Progenitor cell of endocrine pancreas (in vitro differentiated cells): ENCODE measurements at regions not wholly inside any gene's neighbourhood (a gene's known extent, or its start where the extent isn't known, plus 50 kb on each side); places are given as distances from the start of the nearest gene placed in this dataset.

ENCODE experiments used
- DNase-seq: peaks from one replicate; pipeline ENCODE4 v3.0.0; 2021; ENCODE audit warnings: low spot score; ENCODE audit not compliant: unreplicated experiment
- H3K27ac Mint-ChIP-seq: 2 replicates; pipeline ENCODE4 v1.8.0; 2021; ENCODE audit warnings: mild to moderate bottlenecking, moderate library complexity, mixed read lengths
- H3K27me3 Mint-ChIP-seq: 2 replicates; pipeline ENCODE4 v1.8.0; 2021; ENCODE audit warnings: mixed read lengths
- H3K36me3 Mint-ChIP-seq: 2 replicates; pipeline ENCODE4 v1.8.0; 2022; ENCODE audit warnings: mixed read lengths; ENCODE audit not compliant: insufficient read depth
- H3K4me1 Mint-ChIP-seq: 2 replicates; pipeline ENCODE4 v1.8.0; 2021; ENCODE audit warnings: low read depth, mixed read lengths
- H3K4me3 Mint-ChIP-seq: 2 replicates; pipeline ENCODE4 v1.8.0; 2021; ENCODE audit warnings: low read depth, mild to moderate bottlenecking, moderate library complexity, mixed read lengths
- H3K9me3 Mint-ChIP-seq: 2 replicates; pipeline ENCODE4 v1.8.0; 2021; ENCODE audit warnings: low read depth, mixed read lengths
- TF ChIP-seq, protein P1 (sequence below): fragments of 200-600 bp; sonication (generic); IDR thresholded peaks from one replicate; pipeline ENCODE4 v1.5.0; 2021; ENCODE audit warnings: antibody characterized with exemption, mild to moderate bottlenecking; ENCODE audit not compliant: unreplicated experiment

DNA sequence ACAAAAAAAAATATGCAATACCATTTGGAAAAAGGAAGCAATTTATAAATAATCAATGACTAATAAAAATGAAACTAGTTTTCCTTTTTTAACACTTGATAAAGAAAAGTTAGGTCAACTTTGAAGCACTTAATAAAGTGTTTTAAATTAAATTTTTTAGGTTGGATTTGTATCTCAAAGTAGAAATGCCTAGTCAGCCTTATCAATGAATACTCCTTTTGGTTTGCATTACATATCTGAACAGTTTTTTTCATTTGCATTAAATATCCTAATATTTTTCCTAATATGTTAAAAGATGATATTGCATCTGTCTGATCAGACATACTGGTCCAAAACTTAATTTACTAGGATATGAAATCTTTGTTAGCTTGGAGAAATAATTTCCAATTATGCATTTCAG, 155.8 kb upstream of the ZFP42 start:
- H3K4me3 Mint-ChIP-seq = no peak overlapping the region
- H3K4me1 Mint-ChIP-seq = peaks cover 4% of the 10 kb centered on the region
- no peak for DNase-seq
- H3K27me3 Mint-ChIP-seq = no peaks in the 10 kb centered on the region
- no peaks in the 10 kb centered on the region for H3K36me3 Mint-ChIP-seq
- H3K9me3 Mint-ChIP-seq = peaks cover 2% of the 10 kb centered on the region
- TF ChIP-seq, protein P1, sequence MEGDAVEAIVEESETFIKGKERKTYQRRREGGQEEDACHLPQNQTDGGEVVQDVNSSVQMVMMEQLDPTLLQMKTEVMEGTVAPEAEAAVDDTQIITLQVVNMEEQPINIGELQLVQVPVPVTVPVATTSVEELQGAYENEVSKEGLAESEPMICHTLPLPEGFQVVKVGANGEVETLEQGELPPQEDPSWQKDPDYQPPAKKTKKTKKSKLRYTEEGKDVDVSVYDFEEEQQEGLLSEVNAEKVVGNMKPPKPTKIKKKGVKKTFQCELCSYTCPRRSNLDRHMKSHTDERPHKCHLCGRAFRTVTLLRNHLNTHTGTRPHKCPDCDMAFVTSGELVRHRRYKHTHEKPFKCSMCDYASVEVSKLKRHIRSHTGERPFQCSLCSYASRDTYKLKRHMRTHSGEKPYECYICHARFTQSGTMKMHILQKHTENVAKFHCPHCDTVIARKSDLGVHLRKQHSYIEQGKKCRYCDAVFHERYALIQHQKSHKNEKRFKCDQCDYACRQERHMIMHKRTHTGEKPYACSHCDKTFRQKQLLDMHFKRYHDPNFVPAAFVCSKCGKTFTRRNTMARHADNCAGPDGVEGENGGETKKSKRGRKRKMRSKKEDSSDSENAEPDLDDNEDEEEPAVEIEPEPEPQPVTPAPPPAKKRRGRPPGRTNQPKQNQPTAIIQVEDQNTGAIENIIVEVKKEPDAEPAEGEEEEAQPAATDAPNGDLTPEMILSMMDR = no peak
- no peak overlapping the region for H3K27ac Mint-ChIP-seq

DNA sequence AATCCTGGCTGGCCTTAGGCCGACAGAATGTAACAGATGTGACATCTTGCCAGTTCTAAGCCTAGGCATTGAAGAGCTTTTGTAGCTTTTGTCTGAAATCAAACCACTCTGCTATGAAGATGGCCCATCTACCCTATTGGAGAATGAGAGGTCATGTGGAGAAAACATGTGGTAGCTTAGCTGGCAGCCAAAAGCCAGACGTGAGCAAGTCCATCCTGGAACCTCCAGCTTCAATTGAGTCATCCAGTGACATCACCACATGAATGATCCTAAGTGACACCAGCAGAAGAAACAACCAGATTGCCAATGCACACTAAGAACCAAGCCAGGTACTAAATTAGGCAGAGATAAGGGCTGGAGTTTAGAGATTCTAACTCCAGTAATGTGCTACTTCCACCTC, 154.8 kb upstream of the ZFP42 start:
- Mint-ChIP-seq H3K4me1 (peaks cover 4% of the 10 kb centered on the region), H3K27me3 (no peaks in the 10 kb centered on the region), H3K9me3 (peaks cover 7% of the 10 kb centered on the region), H3K4me3 (no peak overlapping the region), H3K36me3 (no peaks in the 10 kb centered on the region), H3K27ac (no peak overlapping the region)
- TF ChIP-seq, protein P1 = no peak
- DNase-seq = no peak

DNA sequence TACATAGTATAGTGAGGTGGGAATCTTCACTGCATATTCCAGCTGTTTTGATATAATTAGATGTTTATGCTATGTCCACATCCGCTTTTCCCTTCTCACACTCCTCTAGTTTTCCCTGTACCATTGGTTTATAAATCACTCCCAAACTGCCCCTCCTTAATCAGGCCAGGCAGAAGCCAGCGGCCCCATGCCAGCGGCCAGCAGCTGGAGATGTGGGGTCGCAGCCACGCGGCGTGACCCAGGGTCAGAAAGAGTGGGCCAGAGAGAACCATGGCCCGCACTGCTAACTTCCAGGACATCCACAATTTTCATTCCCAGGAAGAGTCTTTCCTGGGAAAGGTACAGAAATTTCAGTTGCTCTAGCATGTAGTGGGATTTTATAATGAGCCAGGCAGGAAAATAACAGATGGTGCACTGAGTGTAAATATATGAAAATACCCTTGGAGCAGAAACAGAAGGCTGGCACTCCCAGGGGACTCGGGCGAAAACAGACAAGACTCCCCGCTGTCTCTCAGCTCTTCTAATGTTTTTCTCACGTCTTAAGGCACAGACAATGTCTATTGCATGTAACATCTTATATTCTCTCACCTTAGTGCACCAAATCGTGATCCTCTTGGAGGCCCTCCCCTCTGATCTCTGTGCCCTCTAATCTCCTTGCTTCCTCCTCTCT, 145.9 kb upstream of the ZFP42 start:
- Mint-ChIP-seq H3K4me1 (no peaks in the 10 kb centered on the region), H3K4me3 (no peak overlapping the region), H3K36me3 (no peaks in the 10 kb centered on the region), H3K27me3 (no peaks in the 10 kb centered on the region), H3K9me3 (peaks cover 9% of the 10 kb centered on the region), H3K27ac (no peak overlapping the region)
- DNase-seq = no peak
- TF ChIP-seq, protein P1 = no peak

DNA sequence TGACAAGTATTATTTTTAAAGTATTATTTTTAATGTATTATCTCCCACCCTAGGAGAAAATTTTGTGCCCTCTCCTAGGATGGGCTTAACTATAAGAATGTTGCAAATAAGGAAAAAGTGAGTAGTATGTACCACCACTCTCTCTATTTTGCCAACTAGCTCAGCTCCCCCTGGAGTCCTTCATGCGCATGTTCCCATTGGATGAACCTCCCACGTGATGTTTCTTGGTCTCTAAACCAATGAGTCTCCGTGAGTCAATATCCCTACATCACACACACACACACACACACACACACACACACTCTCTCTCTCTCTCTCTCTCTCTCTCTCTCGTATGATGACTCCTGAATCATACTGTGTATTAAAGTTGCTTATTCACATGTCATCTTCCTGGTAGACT, 129.7 kb upstream of the ZFP42 start:
- TF ChIP-seq, protein P1 = no peak
- no peaks in the 10 kb centered on the region for H3K36me3 Mint-ChIP-seq
- no peak overlapping the region for H3K27ac Mint-ChIP-seq
- no peak for DNase-seq
- H3K4me1 Mint-ChIP-seq = no peaks in the 10 kb centered on the region
- no peaks in the 10 kb centered on the region for H3K27me3 Mint-ChIP-seq
- H3K9me3 Mint-ChIP-seq = peaks cover 6% of the 10 kb centered on the region
- no peak overlapping the region for H3K4me3 Mint-ChIP-seq

DNA sequence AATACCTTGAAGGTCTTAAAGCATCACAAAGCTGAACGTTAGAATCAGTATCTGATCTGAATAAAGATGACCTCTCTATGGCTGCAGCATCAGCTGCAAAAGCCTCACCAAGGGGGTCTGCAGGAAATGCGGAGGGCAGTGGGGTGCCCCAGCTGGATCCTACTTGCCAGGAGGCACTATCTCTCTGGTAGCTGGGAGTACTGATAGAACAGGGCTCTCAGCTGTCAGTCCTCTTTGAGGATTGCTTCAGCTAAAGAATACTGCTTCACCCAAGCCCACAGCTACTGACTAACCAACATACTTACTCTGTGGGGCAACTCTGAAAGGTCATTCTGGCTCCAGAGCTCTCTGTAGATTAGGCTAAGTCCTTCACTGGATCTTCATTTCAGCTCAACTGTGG, 112.5 kb upstream of the ZFP42 start:
- Mint-ChIP-seq H3K27ac (no peak overlapping the region), H3K27me3 (no peaks in the 10 kb centered on the region), H3K9me3 (peaks cover 11% of the 10 kb centered on the region), H3K4me3 (no peak overlapping the region), H3K36me3 (no peaks in the 10 kb centered on the region), H3K4me1 (peaks cover 1% of the 10 kb centered on the region)
- DNase-seq = no peak
- TF ChIP-seq, protein P1 = no peak
